Ishikawa (cell line): ENCODE measurements at regions not wholly inside any gene's neighbourhood (a gene's known extent, or its start where the extent isn't known, plus 50 kb on each side); places are given as distances from the start of the nearest gene placed in this dataset.

Source experiments
- CEBPB ChIP-seq: IDR thresholded peaks from 2 replicates; pipeline ENCODE4 v1.6.1; 2012
- CREB1 ChIP-seq: IDR thresholded peaks from 2 replicates; pipeline ENCODE4 v1.6.1; 2012; ENCODE audit warnings: low read depth
- EP300 ChIP-seq: IDR thresholded peaks from 2 replicates; pipeline ENCODE4 v1.6.1; 2012; ENCODE audit warnings: borderline replicate concordance
- FOXM1 ChIP-seq: IDR thresholded peaks from 2 replicates; pipeline ENCODE4 v1.6.1; 2012; ENCODE audit warnings: low read depth, borderline replicate concordance
- NFIC ChIP-seq: IDR thresholded peaks from 2 replicates; pipeline ENCODE4 v1.6.1; 2012
- TAF1 ChIP-seq: IDR thresholded peaks from 2 replicates; pipeline ENCODE4 v1.6.1; 2012; ENCODE audit warnings: low read depth, mild to moderate bottlenecking
- TF ChIP-seq, protein P1 (sequence below): IDR thresholded peaks from 2 replicates; pipeline ENCODE4 v1.6.1; 2012; ENCODE audit warnings: low read depth, mild to moderate bottlenecking
- TF ChIP-seq, protein P2 (sequence below): IDR thresholded peaks from 2 replicates; pipeline ENCODE4 v1.6.1; 2012

DNA sequence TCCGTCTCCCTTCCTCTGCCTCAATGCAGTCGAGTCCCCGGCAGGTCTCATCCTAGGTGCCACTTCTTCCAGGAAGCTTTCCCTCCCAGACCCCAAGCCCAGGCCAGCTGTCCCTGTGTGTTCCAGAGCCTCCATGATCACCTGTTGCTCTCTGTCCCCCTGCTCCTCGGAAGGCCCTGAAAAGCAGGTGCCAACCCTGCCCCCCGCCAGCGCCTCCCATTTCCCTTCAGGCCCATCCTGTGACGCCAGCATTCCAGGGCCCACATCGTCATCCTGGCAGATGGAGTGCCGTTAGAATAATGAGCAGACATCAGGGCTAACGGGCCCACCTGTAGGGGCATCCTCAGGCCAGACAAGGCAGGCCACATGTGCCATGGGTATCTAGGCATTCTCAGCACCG, 253.0 kb upstream of the PPP2R2D start:
- no peak for TF ChIP-seq CREB1
- no peak for TF ChIP-seq TAF1
- no peak for TF ChIP-seq CEBPB
- no peak for TF ChIP-seq FOXM1
- TF ChIP-seq, protein P1, sequence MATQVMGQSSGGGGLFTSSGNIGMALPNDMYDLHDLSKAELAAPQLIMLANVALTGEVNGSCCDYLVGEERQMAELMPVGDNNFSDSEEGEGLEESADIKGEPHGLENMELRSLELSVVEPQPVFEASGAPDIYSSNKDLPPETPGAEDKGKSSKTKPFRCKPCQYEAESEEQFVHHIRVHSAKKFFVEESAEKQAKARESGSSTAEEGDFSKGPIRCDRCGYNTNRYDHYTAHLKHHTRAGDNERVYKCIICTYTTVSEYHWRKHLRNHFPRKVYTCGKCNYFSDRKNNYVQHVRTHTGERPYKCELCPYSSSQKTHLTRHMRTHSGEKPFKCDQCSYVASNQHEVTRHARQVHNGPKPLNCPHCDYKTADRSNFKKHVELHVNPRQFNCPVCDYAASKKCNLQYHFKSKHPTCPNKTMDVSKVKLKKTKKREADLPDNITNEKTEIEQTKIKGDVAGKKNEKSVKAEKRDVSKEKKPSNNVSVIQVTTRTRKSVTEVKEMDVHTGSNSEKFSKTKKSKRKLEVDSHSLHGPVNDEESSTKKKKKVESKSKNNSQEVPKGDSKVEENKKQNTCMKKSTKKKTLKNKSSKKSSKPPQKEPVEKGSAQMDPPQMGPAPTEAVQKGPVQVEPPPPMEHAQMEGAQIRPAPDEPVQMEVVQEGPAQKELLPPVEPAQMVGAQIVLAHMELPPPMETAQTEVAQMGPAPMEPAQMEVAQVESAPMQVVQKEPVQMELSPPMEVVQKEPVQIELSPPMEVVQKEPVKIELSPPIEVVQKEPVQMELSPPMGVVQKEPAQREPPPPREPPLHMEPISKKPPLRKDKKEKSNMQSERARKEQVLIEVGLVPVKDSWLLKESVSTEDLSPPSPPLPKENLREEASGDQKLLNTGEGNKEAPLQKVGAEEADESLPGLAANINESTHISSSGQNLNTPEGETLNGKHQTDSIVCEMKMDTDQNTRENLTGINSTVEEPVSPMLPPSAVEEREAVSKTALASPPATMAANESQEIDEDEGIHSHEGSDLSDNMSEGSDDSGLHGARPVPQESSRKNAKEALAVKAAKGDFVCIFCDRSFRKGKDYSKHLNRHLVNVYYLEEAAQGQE, result no peak
- no peak for TF ChIP-seq EP300
- TF ChIP-seq, protein P2, sequence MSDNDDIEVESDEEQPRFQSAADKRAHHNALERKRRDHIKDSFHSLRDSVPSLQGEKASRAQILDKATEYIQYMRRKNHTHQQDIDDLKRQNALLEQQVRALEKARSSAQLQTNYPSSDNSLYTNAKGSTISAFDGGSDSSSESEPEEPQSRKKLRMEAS, result no peak
- no peak for TF ChIP-seq NFIC
